ENCODE measurements at regions not wholly inside any gene's neighbourhood (a gene's known extent, or its start where the extent isn't known, plus 50 kb on each side); places are given as distances from the start of the nearest gene placed in this dataset.

DNA sequence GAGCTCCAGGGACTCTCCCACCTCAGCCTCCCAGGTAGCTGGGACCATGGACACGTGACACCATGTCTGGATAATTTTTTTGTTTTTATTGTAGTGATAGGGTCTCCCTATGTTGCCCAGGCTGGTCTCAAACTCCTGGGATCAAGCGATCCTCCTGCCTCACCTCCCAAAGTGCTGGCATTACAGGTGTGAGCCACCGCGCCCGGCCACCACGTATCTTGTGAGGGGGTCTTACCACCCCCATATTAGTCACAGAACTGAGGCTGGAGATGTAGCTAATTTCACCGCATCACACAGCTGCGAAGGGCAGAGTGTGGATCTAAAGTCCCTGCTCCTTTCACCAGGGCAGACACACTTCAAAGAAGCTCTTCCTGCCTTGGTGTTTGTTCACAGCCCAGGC lies 211.8 kb upstream of the SOX1 start:
- Mint-ChIP-seq H3K4me1 (no peaks in the 10 kb centered on the region), H3K4me3 (no peak overlapping the region), H3K27me3 (ENCODE audit: low read depth) (peaks cover 51% of the 10 kb centered on the region), H3K27ac (no peak overlapping the region), H3K36me3 (no peaks in the 10 kb centered on the region), H3K9me3 (no peaks in the 10 kb centered on the region)
- DNase-seq (ENCODE audit: low spot score in 2 of 2, unreplicated experiment in 2 of 2): no peak
- TF ChIP-seq, protein P1, sequence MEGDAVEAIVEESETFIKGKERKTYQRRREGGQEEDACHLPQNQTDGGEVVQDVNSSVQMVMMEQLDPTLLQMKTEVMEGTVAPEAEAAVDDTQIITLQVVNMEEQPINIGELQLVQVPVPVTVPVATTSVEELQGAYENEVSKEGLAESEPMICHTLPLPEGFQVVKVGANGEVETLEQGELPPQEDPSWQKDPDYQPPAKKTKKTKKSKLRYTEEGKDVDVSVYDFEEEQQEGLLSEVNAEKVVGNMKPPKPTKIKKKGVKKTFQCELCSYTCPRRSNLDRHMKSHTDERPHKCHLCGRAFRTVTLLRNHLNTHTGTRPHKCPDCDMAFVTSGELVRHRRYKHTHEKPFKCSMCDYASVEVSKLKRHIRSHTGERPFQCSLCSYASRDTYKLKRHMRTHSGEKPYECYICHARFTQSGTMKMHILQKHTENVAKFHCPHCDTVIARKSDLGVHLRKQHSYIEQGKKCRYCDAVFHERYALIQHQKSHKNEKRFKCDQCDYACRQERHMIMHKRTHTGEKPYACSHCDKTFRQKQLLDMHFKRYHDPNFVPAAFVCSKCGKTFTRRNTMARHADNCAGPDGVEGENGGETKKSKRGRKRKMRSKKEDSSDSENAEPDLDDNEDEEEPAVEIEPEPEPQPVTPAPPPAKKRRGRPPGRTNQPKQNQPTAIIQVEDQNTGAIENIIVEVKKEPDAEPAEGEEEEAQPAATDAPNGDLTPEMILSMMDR (IDR thresholded peaks at IDR 0.05; ENCODE audit: unreplicated experiment): no peak

GRCh38 chr13:111855786-111856185 lies 211.2 kb upstream of the SOX1 start:
- Mint-ChIP-seq H3K4me1 (no peaks in the 10 kb centered on the region), H3K9me3 (peaks cover 5% of the 10 kb centered on the region), H3K27ac (no peak overlapping the region), H3K27me3 (ENCODE audit: low read depth) (peaks cover 46% of the 10 kb centered on the region), H3K4me3 (no peak overlapping the region), H3K36me3 (no peaks in the 10 kb centered on the region)
- TF ChIP-seq, protein P1 (IDR thresholded peaks at IDR 0.05; ENCODE audit: unreplicated experiment): no peak
- DNase-seq (ENCODE audit: low spot score in 2 of 2, unreplicated experiment in 2 of 2): no peak

- H3K27ac Mint-ChIP-seq: no peak overlapping the region
- DNase-seq (ENCODE audit: low spot score in 2 of 2, unreplicated experiment in 2 of 2): no peak
- TF ChIP-seq, protein P1 (IDR thresholded peaks at IDR 0.05; ENCODE audit: unreplicated experiment): no peak
Measured at GRCh38 chr13:111856571-111856970, 210.4 kb upstream of the SOX1 start.

GRCh38 chr13:111857336-111857735 lies 209.6 kb upstream of the SOX1 start:
- Mint-ChIP-seq H3K27ac (no peak overlapping the region), H3K27me3 (ENCODE audit: low read depth) (peaks cover 45% of the 10 kb centered on the region), H3K4me1 (no peaks in the 10 kb centered on the region), H3K4me3 (no peak overlapping the region), H3K9me3 (peaks cover 10% of the 10 kb centered on the region), H3K36me3 (no peaks in the 10 kb centered on the region)
- no peak for DNase-seq (ENCODE audit: low spot score in 2 of 2, unreplicated experiment in 2 of 2)
- TF ChIP-seq, protein P1 (IDR thresholded peaks at IDR 0.05; ENCODE audit: unreplicated experiment): no peak

More at GRCh38 chr13:111856571-111856970, 210.4 kb upstream of the SOX1 start:
- Mint-ChIP-seq H3K4me3 (no peak overlapping the region), H3K36me3 (no peaks in the 10 kb centered on the region), H3K4me1 (no peaks in the 10 kb centered on the region), H3K27me3 (ENCODE audit: low read depth) (peaks cover 44% of the 10 kb centered on the region), H3K9me3 (peaks cover 9% of the 10 kb centered on the region)

DNA sequence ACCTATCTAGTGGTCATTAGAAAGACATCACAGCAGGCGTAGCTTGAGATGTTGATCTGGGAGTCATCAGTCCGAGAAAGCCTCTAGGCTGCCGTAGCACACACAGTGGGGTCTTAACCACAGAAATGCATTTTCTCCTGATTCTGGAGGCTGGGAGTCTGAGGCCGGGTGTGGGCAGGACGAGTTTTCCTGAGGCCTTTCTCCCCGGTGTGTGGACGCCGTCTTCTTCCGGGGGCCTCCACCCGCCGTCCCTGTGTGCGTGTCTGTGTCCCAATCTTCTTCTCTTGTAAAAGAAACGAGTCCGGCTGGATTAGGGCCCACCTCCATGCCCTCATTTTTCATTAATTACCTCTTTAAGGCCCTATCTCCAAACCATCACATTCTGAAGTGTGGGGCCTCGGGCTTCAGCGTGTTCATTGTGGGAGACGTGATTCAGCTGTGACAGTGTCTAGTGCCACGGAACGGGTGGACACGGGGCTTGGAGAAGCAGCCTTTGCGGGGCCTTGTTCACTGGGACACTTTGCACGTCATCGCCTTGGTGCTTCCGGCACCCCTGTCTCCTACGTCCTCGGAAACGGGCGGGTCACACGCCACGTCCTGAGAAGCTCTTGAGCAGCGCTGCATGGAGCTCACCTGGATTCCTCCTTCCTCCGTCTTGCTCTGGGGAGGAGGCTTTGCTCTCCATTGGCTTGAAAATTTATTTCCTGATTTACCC lies 208.9 kb upstream of the SOX1 start:
- Mint-ChIP-seq H3K4me3 (no peak overlapping the region), H3K36me3 (no peaks in the 10 kb centered on the region), H3K9me3 (peaks cover 10% of the 10 kb centered on the region), H3K27me3 (ENCODE audit: low read depth) (peaks cover 51% of the 10 kb centered on the region), H3K27ac (no peak overlapping the region), H3K4me1 (no peaks in the 10 kb centered on the region)
- no peak for DNase-seq (ENCODE audit: low spot score in 2 of 2, unreplicated experiment in 2 of 2)
- TF ChIP-seq, protein P1 (IDR thresholded peaks at IDR 0.05; ENCODE audit: unreplicated experiment): no peak
